Endothelial cell of umbilical vein (primary cell): ENCODE measurements at regions not wholly inside any gene's neighbourhood (a gene's known extent, or its start where the extent isn't known, plus 50 kb on each side); places are given as distances from the start of the nearest gene placed in this dataset.

Source experiments
- BruUV-seq: library from RNA; stranded (reverse); fragments of 400-500 nt; replicated peaks from 2 replicates; lab custom pipeline; 2021; lab: Mats Ljungman, UMichigan
- CTCF ChIA-PET: fragments of 300-600, 350-600 bp; sonication (Branson Sonifier 250); formaldehyde crosslinking; loops from one replicate; lab custom pipeline; 2021; ENCODE audit warnings: antibody characterized with exemption, inconsistent platforms; lab: Charles Lee
- POLR2A ChIA-PET: fragments of 300-600, 350-600 bp; sonication (Branson Sonifier 250); formaldehyde crosslinking; loops from one replicate; lab custom pipeline; 2021; ENCODE audit warnings: antibody characterized with exemption, inconsistent platforms; lab: Charles Lee
- DNase-seq: peaks from one replicate; pipeline ENCODE4 v3.0.0-alpha.2; 2011; ENCODE audit warnings: low read depth, low spot score
- FAIRE-seq: peaks from 2 replicates; lab custom pipeline; 2011; peaks lifted over from hg19 to GRCh38; lab: Jason Lieb, UNC
- H2AFZ ChIP-seq: 2 replicates; pipeline ENCODE4 v1.6.0; 2012; ENCODE audit warnings: low read depth, low read length, control low read depth, inconsistent platforms
- H3K27ac ChIP-seq: 2 replicates; pipeline ENCODE4 v1.5.1; 2011; ENCODE audit warnings: low read depth, mild to moderate bottlenecking, control low read depth, low read length, moderate library complexity; ENCODE audit not compliant: insufficient read depth
- H3K27me3 ChIP-seq, 2 experiments: 2 replicates each; pipeline versions ENCODE4 v1.6.0 to v1.6.1; 2011; ENCODE audit warnings: low read length in 2 of 2, mixed read lengths in 1 of 2; ENCODE audit not compliant: control insufficient read depth in 2 of 2, insufficient read depth in 2 of 2
- H3K36me3 ChIP-seq, 2 experiments: 2 replicates in 1 of 2; 3 replicates in 1 of 2; pipeline ENCODE4 v1.5.1; 2011; ENCODE audit warnings: low read length in 2 of 2, mild to moderate bottlenecking in 1 of 2, moderate library complexity in 1 of 2; ENCODE audit not compliant: control insufficient read depth in 2 of 2, insufficient read depth in 2 of 2; ENCODE audit errors: extremely low read depth in 1 of 2
- H3K4me1 ChIP-seq: 3 replicates; pipeline ENCODE4 v1.5.1; 2011; ENCODE audit warnings: mild to moderate bottlenecking, low read length; ENCODE audit not compliant: control insufficient read depth, insufficient read depth; ENCODE audit errors: extremely low read depth
- H3K4me2 ChIP-seq: 2 replicates; pipeline ENCODE4 v1.6.1; 2011; ENCODE audit warnings: low read length, control low read depth, mixed read lengths; ENCODE audit not compliant: insufficient read depth
- H3K4me3 ChIP-seq, 3 experiments: fragments of 200-600 bp in 1 of 3; sonication (generic), shearing (Covaris generic) in 1 of 3; replicated peaks in 1 of 3; 2 replicates each; pipeline ENCODE4 v1.5.1; 2011 to 2016; ENCODE audit warnings: control low read depth in 3 of 3, low read length in 3 of 3, mild to moderate bottlenecking in 2 of 3, inconsistent platforms in 1 of 3, low read depth in 1 of 3, moderate library complexity in 1 of 3; ENCODE audit not compliant: insufficient read depth in 1 of 3
- H3K79me2 ChIP-seq: 2 replicates; pipeline ENCODE4 v1.6.0; 2012; ENCODE audit warnings: low read length, inconsistent platforms; ENCODE audit not compliant: control insufficient read depth, insufficient read depth
- H3K9ac ChIP-seq: replicated peaks from 2 replicates; pipeline ENCODE3; 2011; ENCODE audit warnings: low read length, control low read depth; ENCODE audit not compliant: insufficient read depth; ENCODE audit errors: extremely low read depth
- H3K9me1 ChIP-seq: replicated peaks from 3 replicates; pipeline ENCODE4 v1.6.0; 2011; ENCODE audit warnings: mild to moderate bottlenecking, low read length; ENCODE audit not compliant: control insufficient read depth, insufficient read depth; ENCODE audit errors: extremely low read depth
- H3K9me3 ChIP-seq: replicated peaks from 2 replicates; pipeline ENCODE4 v1.5.1; 2012; ENCODE audit warnings: low read length, inconsistent platforms; ENCODE audit not compliant: control insufficient read depth, insufficient read depth
- H4K20me1 ChIP-seq: replicated peaks from 2 replicates; pipeline ENCODE3; 2011; ENCODE audit warnings: mild to moderate bottlenecking, low read length; ENCODE audit not compliant: control insufficient read depth, insufficient read depth; ENCODE audit errors: extremely low read depth
- EZH2 ChIP-seq: IDR thresholded peaks from 2 replicates; pipeline ENCODE4 v1.6.1; 2012; ENCODE audit warnings: borderline replicate concordance, low read depth, mild to moderate bottlenecking, moderate library complexity, low read length, inconsistent platforms; ENCODE audit not compliant: severe bottlenecking
- FOS ChIP-seq: IDR thresholded peaks from 2 replicates; pipeline ENCODE4 v1.6.1; 2011; ENCODE audit warnings: mild to moderate bottlenecking, low read length, moderate library complexity, borderline replicate concordance; ENCODE audit not compliant: insufficient read depth
- GATA2 ChIP-seq: IDR thresholded peaks from 2 replicates; pipeline ENCODE4 v1.7.0; 2011; ENCODE audit warnings: low read depth, mild to moderate bottlenecking, moderate library complexity, mixed read lengths, low read length; ENCODE audit not compliant: insufficient read length, insufficient read depth
- POLR2A ChIP-seq: IDR thresholded peaks from 2 replicates; pipeline ENCODE4 v1.6.1; 2012; ENCODE audit warnings: low read depth, mild to moderate bottlenecking, control low read depth, low read length
- dilution Hi-C: fragments of 300-500 bp; cut with MboI; formaldehyde crosslinking; loops from one replicate; pipeline ENCODE4 v1.15.0; 2019; ENCODE audit warnings: low sequenced_read_pairs; ENCODE audit not compliant: extremely low pct_ligation_motif_present
- intact Hi-C: fragments of 100-400 bp; cut with micrococcal nuclease; formaldehyde crosslinking; loops from one replicate; pipeline ENCODE4 v1.10.0; 2022
- TF ChIP-seq, protein P1 (sequence below), 2 donors: IDR thresholded peaks; 1 replicate in 1 of 2; 2 replicates in 1 of 2; pipeline ENCODE4 v1.5.1; 2011; ENCODE audit warnings: low read length in 2 of 2, mild to moderate bottlenecking in 2 of 2, moderate library complexity in 2 of 2, control low read depth in 1 of 2, inconsistent platforms in 1 of 2, low read depth in 1 of 2; ENCODE audit not compliant: insufficient read depth in 1 of 2; ENCODE audit errors: extremely low read depth in 1 of 2

DNA sequence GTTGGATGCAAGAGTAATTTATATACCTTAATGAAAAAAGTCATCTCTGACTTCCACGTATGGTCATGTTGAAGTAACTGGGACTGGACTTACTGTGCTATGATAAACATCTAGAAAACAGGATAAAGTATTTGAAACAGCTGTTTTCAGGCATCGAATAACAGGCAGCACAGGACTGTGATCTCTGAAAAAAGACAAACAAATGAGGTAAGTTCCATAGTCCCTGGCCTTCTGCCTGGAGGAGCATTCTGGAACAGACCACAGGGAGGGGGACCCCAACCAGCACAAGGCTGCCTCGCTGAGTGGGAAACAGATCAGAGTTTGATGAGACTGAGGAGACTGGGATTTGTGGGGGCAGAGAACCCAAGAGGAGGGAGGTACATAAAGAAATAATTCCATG lies 89.1 kb upstream of the HABP2 start:
- no peaks in the 10 kb centered on the region for H3K36me3 ChIP-seq
- ChIA-PET CTCF (interaction anchor here (1.0 to 1.2 kb wide), 3 partner anchors 9 to 99 kb away, joined by 3 to 4 read pairs (median 3); no protein-coding TSS in a partner anchor), POLR2A (no interaction called here)
- no TSS peak for BruUV-seq
- no peak overlapping the region for H3K9ac ChIP-seq
- H3K27me3 ChIP-seq = peaks cover 3 to 10% of the 10 kb centered on the region in 2 experiments
- no peaks in the 10 kb centered on the region for H3K9me1 ChIP-seq
- TF ChIP-seq POLR2A (no peak), FOS (no peak), GATA2 (no peak)
- no peak overlapping the region for H2AFZ ChIP-seq
- no peak overlapping the region for H3K4me2 ChIP-seq
- intact Hi-C loops = no loop called here
- FAIRE-seq (no peak), DNase-seq (peak; percentile 35)
- H4K20me1 ChIP-seq = no peaks in the 10 kb centered on the region
- H3K9me3 ChIP-seq = no peaks in the 10 kb centered on the region
- H3K79me2 ChIP-seq = no peaks in the 10 kb centered on the region
- H3K4me3 ChIP-seq = no peak overlapping the region
- dilution Hi-C loops = no loop called here
- H3K4me1 ChIP-seq = no peaks in the 10 kb centered on the region
- H3K27ac ChIP-seq = no peak overlapping the region

DNA sequence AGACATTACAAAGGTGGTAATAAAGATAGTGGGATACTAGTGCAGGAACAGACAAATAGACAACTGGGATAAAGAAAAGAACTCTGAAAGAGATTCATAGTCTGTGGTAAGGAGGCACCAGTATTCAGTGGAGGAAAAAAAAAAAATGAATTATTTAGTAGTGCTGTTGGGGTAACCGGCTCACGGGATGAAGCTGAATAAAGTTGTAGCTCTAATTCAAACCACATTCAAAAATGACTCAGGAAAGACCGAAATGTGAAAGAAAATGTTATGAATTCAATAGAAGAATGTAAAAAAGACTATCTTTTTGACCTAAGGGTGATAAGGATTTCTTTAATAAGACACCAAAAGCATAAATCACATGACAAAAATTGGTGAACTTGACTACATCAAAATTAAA lies 83.1 kb upstream of the HABP2 start:
- Histone ChIP-seq H3K27me3 (no peaks in the 10 kb centered on the region), H3K9me1 (no peaks in the 10 kb centered on the region), H2AFZ (no peak overlapping the region), H3K27ac (no peak overlapping the region), H3K4me1 (no peaks in the 10 kb centered on the region), H4K20me1 (no peaks in the 10 kb centered on the region), H3K4me2 (no peak overlapping the region), H3K79me2 (no peaks in the 10 kb centered on the region), H3K9ac (no peak overlapping the region), H3K4me3 (no peak overlapping the region), H3K9me3 (no peaks in the 10 kb centered on the region), H3K36me3 (no peaks in the 10 kb centered on the region)
- DNase-seq (no peak), FAIRE-seq (no peak)
- CTCF ChIA-PET = no interaction called here
- dilution Hi-C loops = no loop called here
- intact Hi-C loops = no loop called here
- TF ChIP-seq POLR2A (no peak), EZH2 (no peak)
- TF ChIP-seq, protein P1, sequence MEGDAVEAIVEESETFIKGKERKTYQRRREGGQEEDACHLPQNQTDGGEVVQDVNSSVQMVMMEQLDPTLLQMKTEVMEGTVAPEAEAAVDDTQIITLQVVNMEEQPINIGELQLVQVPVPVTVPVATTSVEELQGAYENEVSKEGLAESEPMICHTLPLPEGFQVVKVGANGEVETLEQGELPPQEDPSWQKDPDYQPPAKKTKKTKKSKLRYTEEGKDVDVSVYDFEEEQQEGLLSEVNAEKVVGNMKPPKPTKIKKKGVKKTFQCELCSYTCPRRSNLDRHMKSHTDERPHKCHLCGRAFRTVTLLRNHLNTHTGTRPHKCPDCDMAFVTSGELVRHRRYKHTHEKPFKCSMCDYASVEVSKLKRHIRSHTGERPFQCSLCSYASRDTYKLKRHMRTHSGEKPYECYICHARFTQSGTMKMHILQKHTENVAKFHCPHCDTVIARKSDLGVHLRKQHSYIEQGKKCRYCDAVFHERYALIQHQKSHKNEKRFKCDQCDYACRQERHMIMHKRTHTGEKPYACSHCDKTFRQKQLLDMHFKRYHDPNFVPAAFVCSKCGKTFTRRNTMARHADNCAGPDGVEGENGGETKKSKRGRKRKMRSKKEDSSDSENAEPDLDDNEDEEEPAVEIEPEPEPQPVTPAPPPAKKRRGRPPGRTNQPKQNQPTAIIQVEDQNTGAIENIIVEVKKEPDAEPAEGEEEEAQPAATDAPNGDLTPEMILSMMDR (IDR thresholded peaks at IDR 0.05; ENCODE audit: extremely low read depth in 1 of 2, insufficient read depth in 1 of 2, low read depth in 1 of 2, low read length in 2 of 2) = no peak
- BruUV-seq = no TSS peak
- POLR2A ChIA-PET = no interaction called here
